GM18909 (cell line): ENCODE measurements at regions not wholly inside any gene's neighbourhood (a gene's known extent, or its start where the extent isn't known, plus 50 kb on each side); places are given as distances from the start of the nearest gene placed in this dataset.

Experiments
- ATAC-seq: cut with Tn5 transposase; IDR thresholded peaks from one replicate; pipeline ENCODE4 v1.9.1; 2021; ENCODE audit warnings: mild to moderate bottlenecking; ENCODE audit not compliant: unreplicated experiment, poor library complexity

GRCh38 chr2:22883054-22883453 lies 501.9 kb upstream of the KLHL29 start:
- ATAC-seq: no peak

GRCh38 chr2:22885245-22885644 lies 499.7 kb upstream of the KLHL29 start:
- ATAC-seq: no peak

DNA sequence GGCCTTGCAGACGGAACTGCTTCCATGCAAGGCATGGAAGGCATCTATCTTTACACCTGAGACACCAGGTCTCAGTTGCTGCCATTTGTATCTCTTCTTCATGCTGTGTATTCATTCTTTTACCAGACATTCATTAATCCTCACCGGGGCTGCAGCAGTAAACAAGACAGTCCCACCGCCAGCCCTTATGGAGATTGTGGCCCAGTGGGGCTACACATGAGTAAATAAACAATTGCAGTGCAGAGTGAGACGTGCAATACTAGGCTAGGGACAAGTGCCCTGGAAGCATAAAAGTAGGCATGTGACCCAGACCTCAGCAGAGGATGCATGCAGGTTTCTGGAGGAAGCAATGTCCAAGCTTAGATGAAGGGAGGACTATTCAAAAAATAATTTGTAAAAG lies 497.6 kb upstream of the KLHL29 start:
- ATAC-seq: no peak

- no peak for ATAC-seq
These were observed 497.1 kb upstream of the KLHL29 start for GRCh38 chr2:22887845-22888244.

DNA sequence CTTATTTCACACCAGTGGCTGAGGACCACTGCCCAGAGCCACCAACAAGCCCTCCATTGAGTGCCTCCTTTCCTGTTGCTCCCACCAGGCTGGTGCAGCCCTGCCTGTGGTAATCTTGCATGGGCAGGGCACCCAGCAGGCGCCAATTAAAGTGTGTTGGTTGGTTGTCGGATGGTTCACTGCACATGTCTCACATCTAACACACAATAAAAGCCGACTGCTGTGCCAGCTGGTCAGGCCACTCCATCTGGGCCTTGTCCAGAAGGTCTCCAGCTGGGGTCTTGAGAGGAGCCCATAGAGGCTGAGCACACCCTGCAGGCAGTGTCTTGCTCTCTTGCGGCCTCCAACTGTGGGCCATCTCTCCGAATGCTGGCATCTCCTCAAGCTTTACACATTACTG lies 494.8 kb upstream of the KLHL29 start:
- no peak for ATAC-seq

GRCh38 chr2:22893761-22894517 lies 491.0 kb upstream of the KLHL29 start:
- no peak for ATAC-seq

GRCh38 chr2:22894761-22895160 lies 490.2 kb upstream of the KLHL29 start:
- no peak for ATAC-seq

DNA sequence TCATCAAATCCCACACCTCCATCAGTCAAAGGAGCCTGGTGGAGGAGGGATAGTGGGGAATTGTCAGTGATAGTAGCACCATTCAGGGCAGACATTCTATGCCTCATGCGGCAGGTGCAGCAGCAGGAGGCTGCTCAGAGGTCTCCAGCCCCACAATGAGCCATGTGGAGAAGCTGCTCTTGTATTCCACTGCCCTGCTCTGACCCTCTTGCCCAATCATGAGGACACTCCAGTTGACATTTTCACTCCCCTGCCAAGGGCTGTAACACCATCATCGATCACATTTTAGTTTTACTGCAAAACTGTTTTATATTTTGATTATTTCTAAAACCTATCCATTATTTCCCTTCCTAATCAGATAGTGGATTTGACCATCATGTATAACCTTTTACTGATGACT lies 487.6 kb upstream of the KLHL29 start:
- ATAC-seq: no peak

GRCh38 chr2:22900674-22901073 lies 484.3 kb upstream of the KLHL29 start:
- no peak for ATAC-seq

DNA sequence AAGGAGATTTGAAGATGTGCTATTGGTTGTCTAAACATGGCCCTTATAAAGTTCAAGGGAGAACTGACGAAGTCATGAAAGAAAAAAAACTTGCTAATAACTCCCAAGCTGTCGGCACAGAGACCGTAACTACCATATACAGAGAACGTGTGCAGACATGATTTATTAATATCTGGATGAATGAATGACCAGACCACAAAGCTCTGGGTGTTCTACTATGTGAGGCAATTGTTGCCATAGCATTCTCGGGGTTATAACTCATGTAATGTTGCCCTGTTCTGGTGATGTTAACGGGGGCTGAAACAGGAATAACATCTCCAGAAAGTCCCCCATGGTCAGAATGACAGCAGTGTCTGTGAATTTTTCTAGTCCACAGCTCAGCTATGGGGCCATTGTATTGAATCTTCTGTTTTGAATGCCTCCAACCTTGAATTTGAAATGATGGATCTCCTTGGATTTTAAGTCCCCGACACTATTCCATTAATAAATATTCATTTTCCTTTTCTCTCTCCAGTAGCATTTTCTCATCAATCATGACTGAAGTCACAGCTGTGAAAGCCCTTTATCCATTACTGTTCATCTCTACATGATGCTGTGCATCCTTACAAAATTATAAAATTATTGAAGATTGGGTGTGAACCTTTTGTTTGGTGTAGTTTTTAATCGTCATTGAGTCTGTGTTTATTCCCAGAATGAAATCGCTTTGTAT lies 483.4 kb upstream of the KLHL29 start:
- ATAC-seq: no peak

- no peak for ATAC-seq
These were observed 482.8 kb upstream of the KLHL29 start for GRCh38 chr2:22902180-22902550.

DNA sequence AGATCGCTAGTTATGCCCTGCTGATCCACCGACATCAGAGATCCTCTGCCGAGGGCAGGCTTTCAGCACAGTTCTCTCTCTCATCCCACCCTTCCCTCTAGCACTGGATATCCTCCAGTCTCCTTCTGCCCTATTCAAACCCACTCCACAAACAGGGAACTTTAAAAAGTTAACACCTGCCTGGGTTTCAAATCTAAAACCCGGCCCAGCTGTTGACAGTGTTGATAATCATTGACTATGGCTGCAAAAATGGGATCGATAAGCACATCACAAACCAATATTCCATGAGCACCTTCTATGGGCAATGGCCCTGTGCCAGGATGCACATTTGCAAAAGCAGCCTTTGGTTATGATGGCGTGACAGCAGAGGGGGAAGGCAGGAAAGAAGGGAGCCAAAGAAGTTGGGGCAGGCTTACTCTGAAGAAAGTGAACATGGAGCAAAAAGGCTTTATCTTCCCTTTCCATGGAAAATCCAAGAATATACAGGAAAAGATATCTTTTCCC lies 482.3 kb upstream of the KLHL29 start:
- ATAC-seq: no peak

DNA sequence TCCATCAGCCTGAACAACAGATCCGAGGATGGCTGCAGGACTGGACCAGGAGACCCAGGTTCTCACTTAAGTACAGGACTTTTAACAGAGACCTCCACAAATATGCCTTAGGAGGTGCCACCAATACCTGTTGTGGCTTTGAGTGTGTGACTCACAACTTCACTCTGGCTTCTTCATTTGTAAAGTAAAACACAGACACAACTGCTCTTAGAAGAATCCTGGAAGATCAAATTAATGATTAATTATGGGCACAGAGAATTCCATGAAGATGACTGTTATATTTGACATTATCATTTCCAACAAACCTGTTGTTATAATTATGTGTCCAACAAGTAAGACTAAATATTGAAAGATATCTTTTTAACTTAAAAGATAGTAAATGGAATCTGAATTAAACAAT lies 481.4 kb upstream of the KLHL29 start:
- no peak for ATAC-seq

- peak; percentile 55 for ATAC-seq
These were observed 480.8 kb upstream of the KLHL29 start for GRCh38 chr2:22904126-22904684.

- ATAC-seq: no peak
These were observed 477.6 kb upstream of the KLHL29 start for GRCh38 chr2:22907330-22907729.

- no peak for ATAC-seq
These were observed 472.6 kb upstream of the KLHL29 start for GRCh38 chr2:22912398-22912797.

DNA sequence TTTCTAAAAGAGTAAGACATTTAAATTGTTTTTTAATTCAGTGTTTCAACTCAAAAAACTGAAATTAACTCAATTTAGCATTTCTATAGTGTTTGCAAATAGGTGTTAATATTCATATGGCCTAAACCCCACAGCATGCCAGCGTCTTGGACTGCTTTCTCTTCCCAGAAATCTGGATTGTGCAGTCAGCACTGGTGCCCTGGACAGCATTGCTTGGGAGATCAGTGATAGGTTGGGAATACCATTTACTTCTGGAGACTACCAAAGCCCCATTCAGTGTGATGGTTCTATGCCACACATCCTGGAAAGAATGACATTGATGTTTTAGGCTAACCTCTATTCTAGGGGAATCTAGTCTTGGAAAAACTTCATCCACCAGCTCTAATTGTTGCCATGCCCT lies 455.0 kb upstream of the KLHL29 start:
- no peak for ATAC-seq

- ATAC-seq: no peak
These were observed 454.2 kb upstream of the KLHL29 start for GRCh38 chr2:22930781-22931180.

DNA sequence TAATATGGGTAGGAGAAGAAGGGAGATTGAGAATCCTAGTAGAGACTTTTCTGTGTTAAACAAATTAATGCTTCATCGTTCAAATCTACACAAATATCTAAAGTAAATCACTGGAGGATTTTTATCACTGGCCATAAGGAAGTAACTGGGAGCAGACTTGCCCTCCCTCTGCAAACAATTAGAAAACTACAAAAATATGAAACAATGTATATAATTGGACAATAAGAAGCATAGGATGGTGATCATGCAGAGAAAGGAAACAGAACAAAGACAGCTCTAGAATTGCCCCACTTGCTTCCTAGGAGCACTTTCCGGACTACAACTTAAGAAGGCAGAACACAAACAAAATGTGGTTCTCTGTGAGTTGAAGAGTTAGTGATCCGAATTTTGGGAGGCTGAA lies 452.7 kb upstream of the KLHL29 start:
- no peak for ATAC-seq

- no peak for ATAC-seq
These were observed 450.2 kb upstream of the KLHL29 start for GRCh38 chr2:22934747-22935146.

DNA sequence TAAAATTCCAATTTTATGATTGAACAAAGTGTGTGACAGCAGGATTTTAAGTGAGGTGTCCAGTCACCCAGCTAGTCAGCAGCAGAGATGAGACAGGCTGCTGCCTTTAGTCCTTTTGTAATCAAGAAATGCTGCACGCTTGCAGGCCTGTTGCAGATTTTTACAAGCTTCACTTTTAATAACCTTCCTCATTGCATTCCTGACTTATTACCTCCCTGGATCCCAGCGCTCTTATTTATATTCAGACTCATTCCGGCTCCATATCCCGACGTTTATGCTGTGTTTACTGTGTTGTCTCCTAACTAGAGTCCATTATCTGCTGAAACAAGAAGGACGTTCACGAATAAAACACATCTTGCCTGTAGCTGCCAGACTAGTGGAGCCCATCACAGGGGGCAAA lies 442.5 kb upstream of the KLHL29 start:
- no peak for ATAC-seq

GRCh38 chr2:22944143-22944542 lies 440.8 kb upstream of the KLHL29 start:
- ATAC-seq: no peak
